ENCODE measurements at regions not wholly inside any gene's neighbourhood (a gene's known extent, or its start where the extent isn't known, plus 50 kb on each side); places are given as distances from the start of the nearest gene placed in this dataset.
"Not testable (repeated sequence)": the region's sequence is repeated elsewhere in the genome, so short reads cannot be mapped to it uniquely, and the experiment has no call there.

DNA sequence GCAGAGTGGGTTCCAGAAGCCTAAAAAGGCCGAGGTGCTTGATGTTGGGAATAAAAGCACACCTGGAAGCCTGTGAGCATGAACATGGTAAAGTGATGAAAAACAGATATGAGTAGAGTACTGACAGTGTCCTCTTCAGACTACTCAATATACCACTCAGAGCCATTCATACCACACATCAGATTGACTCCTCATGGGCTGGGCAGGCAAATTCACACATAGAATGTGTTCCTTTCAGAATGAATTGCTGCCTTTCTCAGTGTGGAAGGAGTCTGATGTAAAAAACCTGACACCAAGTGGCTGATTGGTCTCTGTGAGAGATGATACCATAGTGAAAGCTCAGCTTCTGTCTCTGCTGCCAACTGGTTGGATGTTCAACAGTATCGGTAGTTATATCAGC is 442.7 kb downstream of the RAPGEF2 start:
- no peak for DNase-seq (ENCODE audit: extremely low read depth, low read depth)

DNA sequence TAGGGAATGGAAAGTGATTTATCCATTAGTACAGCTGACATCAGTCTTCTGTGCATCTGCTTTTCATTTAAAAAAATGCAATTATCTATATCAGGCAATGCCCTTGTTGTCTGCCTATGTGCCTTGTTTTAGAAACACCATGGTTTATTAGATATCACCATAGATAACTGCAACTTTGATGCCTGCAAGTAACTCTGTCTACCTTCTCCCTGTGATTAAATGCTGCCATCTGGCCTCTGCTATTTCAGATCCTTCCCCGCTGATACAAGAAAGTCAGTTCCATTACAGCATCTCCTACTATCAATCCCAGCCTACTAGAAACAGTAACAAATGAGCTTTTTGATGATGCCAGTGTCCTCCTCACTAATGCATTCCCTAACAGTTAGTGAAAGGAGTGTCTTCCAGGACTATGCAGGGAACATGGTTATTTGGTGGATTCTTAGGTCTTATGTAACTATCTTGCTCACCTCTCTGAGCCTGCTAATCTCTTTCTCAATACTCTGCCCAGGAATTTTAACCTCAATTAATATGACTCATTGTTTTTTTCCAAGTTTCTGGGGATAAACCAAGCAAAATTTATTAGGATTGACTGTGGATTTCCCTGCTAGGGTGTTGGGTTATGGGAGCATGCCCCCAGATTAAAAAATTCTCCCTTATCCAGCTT is 444.9 kb downstream of the RAPGEF2 start:
- DNase-seq (ENCODE audit: extremely low read depth, low read depth), result no peak

DNA sequence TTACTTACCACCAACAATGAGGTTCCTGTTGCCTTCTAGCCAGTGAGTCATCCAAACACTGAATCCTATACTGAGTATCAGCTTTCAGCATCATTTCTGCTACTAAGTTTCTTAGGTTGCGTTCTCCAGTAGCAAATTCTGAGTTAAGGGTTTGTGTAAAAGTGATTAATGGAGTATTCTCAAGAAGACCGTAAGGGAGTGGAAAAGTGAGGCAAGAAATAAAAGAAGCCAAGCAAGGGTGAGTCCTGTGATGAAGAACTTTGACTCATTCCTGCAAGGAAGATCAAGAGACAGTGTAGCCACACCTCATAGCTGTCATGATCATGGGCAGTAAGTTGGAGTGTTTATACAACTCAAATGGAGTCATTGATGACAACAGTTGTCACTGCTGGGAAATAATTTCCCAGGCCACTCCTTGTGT is 446.2 kb downstream of the RAPGEF2 start:
- no peak for DNase-seq (ENCODE audit: extremely low read depth, low read depth)

DNA sequence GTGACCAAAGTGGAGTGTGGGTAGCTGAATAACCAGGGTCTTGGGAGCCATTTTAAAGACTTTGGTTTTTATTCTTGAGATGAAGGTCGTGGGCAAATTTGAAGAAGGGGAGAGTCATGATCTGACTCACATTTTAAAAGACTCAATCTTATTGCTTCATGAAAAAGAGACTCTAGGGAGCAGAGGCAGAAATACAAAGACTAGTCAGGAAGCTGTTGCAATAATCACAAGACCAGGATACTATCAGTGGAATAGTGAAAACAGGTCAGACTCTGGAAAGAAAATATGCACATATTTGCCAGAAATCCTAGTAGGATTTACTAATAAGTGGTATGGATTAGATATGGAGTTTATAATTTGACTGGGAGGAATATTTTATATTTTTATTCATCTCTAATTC is 448.4 kb downstream of the RAPGEF2 start:
- DNase-seq (ENCODE audit: extremely low read depth, low read depth), result no peak

DNA sequence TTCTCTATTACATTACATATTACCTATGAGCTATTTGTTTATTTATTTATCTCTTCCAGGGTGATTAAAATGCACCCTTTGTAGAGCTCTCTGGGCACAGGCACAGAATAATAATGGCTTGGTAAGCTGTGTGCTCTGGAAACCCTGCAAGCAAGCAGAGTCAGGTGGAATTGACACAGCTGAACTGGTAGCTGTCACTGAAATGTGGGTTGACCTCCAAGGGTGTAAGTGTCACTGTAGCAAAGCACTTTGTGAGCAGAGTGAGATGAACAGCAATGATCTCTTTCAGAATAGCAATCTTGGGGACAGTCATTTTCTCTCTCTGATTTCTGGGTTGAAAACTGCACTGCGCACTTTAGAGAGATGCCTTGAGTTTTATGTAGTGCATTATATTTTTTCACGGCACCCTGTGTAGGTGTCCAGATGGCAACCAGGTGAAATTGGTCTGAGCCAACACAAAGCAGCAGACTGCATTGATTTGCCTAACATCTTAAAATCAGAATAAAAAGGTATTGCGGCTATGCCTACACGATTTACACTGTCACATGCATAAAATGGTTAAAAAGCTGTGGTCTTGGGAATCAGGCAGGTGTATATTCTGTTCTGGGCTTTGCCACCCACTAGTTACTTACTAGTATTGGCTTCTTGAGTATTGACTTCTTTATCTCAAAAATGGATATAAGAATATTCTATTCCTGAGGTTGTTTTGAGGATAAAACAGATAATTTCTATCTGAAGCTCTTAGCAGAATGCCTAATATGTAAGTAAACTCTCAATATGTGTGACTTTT is 450.3 kb downstream of the RAPGEF2 start:
- no peak for DNase-seq (ENCODE audit: extremely low read depth, low read depth)

DNA sequence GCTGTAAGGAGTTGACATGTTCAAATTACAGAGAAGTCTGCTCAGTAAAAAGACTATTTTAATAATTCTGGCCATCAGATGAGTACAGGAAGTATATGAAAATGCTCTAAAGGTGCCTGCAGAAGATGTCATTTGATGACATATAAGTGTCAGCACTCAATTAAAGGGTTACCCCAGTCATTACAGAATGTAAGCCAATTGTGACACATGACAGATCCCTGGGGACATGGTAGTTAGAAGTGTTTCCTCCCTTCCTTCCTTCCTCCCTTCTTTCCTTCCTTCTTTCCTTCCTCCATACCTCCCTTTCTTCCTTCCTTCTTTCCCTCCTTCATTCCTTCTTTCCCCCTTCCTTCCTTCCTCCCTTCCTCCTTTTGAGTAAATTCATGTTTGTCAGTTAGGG is 453.0 kb downstream of the RAPGEF2 start:
- no peak for DNase-seq (ENCODE audit: extremely low read depth, low read depth)

DNA sequence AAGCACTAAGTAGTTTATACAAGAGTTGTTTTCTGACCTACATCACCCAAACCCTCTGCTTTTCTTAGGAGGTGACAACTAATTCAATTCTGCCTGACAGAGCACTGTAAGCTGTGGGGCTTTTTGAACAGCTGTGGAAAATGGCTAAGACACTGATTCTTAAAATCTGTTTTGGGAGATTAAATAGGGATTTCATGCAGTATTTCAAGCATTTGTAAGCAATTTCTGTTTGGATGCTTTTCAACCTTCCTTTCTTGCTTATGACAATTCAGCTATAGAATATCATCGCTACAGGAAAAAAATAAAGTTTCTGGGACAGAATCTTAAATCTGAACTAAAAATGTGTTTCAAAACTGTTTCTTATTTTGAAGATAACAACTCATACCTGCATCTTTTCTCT is 459.5 kb downstream of the RAPGEF2 start:
- no peak for DNase-seq (ENCODE audit: extremely low read depth, low read depth)

DNA sequence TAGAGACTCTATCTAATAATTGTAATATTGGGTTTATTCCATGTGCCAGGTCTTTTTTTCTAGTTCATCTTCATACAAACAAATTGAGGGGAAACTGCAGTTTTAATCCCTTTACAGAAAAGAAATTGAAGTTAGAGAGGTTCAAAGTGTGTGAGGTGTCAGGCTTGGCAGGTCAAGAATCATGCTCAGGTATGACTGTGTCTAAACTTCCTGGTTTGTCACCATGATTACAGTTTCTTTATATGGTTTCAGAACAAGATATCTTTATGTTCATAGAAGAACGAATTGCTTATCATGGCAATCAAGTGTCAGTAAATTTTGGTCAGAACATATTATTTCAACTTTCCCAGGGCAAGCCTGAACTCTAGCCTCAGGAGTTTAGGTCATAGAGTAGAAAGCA is 460.4 kb downstream of the RAPGEF2 start:
- DNase-seq (ENCODE audit: extremely low read depth, low read depth), result no peak

DNA sequence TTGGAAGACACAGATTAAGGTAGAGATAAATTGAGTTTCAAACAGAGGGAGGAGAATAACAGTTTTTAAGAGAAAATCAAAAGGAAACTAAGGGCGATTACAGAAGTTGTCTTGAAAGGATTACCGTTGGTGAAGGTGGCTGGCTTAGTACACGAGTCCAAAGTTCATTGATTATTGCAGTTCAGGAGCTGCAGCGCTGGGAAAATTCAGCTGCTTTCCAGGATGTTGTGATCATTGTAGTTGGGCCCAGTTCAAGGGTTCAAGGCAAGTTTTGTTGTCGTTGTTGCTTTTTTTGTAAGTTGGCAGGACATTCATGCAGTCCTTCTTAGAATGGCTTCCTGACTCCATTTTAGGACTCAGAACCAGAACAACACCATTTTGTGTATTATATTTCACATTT is 461.7 kb downstream of the RAPGEF2 start:
- DNase-seq (ENCODE audit: extremely low read depth, low read depth), result no peak

DNA sequence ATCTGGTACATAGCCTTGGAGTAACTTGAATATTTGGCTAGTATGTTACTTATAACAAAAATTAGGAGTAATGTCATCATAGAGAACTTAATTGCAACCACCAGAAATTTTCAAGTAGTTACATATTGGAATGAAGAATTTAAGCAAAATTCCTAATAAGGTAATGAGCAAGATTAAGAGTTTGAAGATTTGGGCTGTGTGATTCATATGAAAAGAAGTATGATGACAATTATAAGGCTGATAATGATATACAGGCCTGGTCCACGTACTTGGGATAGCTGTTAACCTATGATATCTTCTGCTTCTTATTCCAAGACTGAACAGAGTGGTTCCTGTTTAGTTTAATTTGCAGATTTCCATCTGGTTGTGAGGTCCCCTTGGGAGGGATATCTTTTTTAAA is 463.9 kb downstream of the RAPGEF2 start:
- DNase-seq (ENCODE audit: extremely low read depth, low read depth), result no peak

DNA sequence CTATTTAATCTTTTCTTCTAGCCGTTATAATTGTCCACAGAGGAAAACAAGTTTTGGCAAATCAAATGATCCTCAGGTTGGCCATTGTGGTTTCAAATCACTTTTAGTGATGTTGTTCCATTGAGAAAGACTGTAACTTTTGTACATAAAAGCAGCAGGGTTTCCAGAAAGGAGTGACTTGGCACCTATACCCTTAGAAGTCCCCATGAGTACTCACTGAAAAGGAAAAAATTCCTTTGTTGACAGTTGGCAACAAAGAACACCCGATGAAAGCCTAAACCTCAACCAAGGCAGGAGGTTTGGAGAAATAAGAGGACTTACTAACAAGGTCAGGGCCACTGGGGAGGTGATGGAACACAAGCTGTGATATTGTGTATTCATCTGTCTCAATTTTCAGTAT is 474.4 kb downstream of the RAPGEF2 start:
- DNase-seq (ENCODE audit: extremely low read depth, low read depth), result no peak

DNA sequence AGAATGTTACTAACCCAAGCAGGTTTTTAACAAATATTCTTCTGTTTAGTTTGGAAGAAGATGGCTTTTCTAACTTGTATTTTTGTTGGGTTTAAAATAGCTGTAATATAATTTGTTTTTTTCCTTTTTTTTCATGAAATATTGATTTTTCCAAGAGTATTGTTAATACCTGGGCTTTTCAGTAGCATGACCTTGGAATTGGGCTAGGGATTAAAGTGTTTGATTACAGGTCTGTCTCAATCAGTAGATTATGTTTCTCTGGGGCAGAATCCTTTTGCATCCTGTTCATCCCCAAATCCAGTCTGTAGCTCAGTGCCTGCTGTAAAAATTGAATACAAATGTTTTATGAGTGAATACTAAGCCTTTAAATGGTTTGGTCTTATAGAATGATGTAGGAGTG is 479.8 kb downstream of the RAPGEF2 start:
- DNase-seq (ENCODE audit: extremely low read depth, low read depth), result no peak

DNA sequence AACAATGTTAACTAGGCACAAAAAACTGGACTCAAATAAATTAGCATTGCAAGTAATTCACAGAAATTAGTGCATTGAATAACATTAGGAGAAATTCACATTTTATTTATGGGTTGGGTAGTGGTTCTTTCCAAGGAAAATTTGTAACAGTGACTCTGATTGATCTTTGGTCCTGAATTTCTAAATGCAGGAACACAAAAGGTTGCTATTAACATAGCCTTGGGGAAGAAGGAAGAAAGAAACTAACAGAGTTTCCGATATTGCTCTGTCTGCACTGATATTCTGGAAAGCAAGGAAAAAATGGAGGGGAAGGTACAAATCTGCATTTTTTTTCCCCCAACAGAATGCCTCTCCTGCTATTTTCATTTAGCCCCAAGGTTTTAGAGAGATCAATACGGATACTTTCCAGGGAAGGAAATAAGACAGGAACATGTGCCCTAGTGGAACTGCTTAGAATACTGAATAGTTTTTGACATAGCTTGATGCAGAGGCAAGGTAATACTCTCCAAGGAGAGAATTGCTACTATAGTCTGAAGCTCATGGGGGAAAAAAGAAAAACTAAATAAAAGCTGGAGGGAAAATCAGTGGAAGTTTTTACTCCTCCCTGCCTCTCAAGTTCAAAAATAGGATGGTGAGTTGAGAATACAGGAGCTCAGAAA is 490.1 kb downstream of the RAPGEF2 start:
- DNase-seq (ENCODE audit: extremely low read depth, low read depth), result no peak

DNA sequence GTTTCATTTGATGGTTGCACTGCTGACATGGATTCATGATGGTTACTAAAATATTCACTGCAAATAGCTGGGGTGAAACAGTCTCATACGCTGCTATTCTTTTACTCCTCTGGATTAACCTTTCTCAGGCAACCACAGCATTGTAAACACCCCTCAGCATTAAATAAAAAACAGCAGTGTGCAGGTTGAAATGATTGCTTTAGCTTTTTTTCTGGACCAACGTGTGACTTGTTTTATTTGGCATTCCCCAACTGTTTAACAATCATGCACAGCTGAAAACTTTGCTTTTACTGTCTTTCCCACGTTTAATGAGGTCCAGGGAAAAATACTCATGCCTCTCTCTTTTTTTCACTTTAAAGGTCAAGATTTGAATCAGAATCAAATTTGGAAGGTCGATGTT is 490.8 kb downstream of the RAPGEF2 start:
- DNase-seq (ENCODE audit: extremely low read depth, low read depth), result no peak

DNA sequence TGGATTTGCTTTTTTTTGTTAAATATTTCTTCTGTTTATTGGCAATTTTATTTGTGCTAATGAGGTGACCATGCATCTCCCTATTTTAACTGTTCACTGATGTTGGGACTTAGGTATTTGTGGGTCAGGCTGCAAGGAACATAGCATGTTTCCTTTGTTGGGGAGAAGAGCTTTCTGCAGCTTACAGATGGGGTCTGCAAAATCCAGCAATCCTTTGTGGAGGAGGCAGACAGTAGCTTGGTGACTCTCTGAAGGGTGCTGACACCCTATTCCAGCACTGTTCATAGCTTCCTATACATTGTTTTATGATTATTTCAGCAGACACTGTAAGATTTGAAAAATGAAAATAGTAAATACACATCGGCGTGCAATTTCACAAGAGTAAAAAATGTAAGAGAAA is 491.7 kb downstream of the RAPGEF2 start:
- DNase-seq (ENCODE audit: extremely low read depth, low read depth), result no peak

DNA sequence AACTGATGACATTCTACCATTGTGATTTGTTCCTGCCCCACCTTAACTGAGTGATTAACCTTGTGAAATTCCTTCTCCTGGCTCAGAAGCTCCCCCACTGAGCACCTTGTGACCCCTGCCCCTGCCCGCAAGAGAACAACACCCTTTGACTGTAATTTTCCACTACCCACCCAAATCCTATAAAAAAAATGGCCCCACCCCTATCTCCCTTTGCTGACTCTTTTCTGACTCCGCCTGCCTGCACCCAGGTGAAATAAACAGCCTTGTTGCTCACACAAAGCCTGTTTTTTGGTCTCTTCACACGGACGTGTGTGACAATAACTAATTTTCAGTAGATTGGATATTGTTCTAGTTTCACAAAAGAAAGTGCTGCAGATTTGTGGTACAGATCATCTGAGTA is 492.2 kb downstream of the RAPGEF2 start:
- DNase-seq (ENCODE audit: extremely low read depth, low read depth), result not testable (repeated sequence)

DNA sequence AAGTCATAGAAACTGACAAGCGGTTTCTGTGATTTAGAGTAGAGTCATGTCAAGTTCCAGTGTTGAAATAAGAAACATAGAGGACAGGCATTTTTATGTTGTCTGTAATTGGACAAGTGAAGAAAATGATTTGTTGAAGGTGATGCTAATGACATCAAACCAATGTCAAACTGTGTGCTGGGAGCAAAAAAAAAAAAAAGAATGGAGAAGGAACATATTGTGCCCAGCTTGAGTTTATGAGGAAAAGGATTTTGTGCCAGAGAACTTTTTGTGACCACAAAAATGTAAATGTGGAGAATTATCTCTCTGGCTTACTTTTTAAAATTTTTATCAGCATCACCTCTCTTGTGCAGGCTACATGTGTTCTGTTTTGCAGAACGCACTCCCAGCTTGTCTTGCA is 495.7 kb downstream of the RAPGEF2 start:
- DNase-seq (ENCODE audit: extremely low read depth, low read depth), result no peak

DNA sequence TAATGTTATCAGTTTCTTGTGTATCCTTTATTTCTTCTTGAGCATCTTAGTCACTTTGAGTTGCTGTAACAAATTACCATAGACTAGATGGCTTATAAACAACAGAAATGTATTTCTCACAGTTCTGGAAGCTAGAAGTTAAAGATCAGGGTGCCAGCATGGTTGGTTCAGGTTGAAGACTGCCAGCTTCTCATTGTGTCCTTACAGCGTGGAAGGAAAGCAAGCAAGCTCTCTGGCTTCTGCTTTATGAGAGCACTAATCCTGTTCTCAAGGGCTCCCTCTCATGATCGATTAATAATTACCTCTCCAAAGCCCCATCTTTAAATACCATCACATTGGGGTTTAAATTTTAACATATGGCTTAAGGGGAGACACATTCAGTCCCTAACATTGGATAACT is 497.2 kb downstream of the RAPGEF2 start:
- DNase-seq (ENCODE audit: extremely low read depth, low read depth), result no peak

DNA sequence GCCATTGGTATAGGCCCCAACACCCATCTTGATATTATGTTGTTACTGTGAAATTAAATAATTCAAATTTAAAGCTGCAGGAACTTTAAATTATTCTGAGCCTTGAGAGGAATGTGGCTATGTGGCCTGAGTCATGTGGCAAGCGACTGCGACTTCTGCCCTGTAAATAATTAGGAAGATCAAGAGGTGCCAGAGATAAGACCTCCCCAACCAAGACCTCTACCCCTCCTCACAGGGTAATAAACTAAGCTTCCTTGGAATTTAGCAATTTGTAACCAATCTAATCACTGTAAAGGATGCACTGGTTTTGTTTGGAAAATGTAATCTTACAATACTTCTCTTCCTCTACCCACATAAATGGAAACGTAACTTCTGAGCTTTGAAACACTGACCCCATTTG is 501.9 kb downstream of the RAPGEF2 start:
- DNase-seq (ENCODE audit: extremely low read depth, low read depth), result no peak

DNA sequence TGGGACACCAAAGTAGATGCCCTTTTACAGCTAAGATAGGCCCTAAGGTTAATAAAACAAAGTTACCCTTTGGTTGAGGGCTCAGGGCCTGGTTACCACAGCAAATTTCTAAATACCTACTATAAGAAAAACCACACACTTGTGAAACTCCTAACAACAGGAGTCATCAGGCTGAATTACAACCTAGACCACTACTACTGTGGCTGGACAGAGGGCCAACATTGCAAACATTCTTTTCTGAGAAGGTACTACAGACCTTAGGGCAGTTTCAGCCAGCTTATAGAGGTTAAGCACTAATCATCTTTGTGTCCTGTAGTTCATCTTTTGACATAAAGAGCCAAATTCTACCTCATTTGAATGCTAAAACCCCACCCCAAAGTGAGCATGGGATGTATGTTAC is 504.0 kb downstream of the RAPGEF2 start:
- no peak for DNase-seq (ENCODE audit: extremely low read depth, low read depth)

DNA sequence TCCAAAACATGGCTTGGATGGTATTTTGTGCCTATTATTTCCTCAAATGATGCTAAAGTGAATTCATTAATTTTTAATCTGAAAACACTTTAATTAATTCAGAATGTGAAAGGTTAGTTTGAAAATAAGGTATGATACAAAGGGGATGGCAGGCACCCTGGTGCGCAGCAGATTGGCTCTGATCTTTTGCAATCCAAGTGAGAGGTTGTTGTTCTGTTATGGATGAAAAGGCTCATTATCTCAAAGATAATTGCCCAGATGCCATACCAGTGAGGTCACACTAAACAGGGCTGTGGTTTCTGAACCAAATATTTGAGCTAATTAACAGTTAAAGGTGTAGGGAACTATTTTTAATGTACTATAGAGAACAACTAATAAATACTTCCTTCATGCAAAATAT is 504.9 kb downstream of the RAPGEF2 start:
- no peak for DNase-seq (ENCODE audit: extremely low read depth, low read depth)

DNA sequence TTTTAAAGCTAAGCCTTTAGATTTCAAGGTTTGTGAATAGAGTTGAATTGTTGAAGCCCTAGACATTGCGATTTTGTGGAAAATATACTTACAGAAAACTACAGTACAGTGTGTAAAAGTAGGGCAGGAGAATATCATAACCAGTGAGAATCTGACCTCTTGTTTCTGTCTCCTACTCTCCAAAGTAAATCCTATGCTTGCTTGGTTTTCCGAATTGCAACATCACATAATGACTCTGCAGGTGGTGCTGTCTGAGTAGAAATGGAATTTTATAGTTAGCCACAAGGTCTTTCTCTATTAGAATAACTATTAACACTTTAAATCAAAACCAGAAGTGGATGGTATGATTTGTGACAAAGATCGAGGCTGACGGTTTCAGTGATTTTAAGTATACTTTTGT is 505.6 kb downstream of the RAPGEF2 start:
- no peak for DNase-seq (ENCODE audit: extremely low read depth, low read depth)
